NCI-H2029 (cell line): ENCODE measurements at regions not wholly inside any gene's neighbourhood (a gene's known extent, or its start where the extent isn't known, plus 50 kb on each side); places are given as distances from the start of the nearest gene placed in this dataset.

Experiments
- DNase-seq: peaks from one replicate; lab custom pipeline; 2025; lab: John Stamatoyannopoulos, UW

DNA sequence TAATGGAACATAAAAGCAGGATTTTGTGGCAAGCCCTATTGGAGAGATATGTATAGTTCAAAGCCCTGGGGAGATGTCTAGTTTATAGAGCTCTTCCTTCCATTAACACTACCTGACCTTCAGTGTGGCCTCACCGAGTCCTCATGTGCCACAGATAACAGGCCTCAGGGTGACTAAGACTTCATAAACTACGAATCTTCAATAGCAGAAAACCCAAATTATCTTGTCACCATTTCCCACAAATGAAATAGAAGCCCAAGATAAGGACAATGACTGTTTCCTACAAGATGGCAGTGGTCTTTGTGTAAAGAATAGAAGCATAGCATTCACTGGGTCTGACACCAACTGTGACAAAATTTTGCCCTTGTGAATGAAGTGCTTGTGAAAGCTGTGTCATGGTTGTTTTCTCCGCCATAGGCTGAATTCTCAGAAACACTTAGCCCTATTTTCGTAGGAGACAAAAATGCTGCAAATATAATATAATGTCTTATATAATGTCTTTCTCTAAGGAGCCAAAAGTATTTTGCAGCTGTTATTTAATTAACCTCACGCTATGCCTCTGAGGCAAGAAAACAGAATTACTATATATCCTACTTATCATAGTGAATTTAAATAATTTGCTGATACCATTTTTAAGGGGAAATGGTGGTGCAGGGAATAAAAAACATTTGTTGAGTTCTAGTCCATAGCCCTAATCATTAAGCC, 136.7 kb upstream of the CWC22 start:
- DNase-seq, result no peak

DNA sequence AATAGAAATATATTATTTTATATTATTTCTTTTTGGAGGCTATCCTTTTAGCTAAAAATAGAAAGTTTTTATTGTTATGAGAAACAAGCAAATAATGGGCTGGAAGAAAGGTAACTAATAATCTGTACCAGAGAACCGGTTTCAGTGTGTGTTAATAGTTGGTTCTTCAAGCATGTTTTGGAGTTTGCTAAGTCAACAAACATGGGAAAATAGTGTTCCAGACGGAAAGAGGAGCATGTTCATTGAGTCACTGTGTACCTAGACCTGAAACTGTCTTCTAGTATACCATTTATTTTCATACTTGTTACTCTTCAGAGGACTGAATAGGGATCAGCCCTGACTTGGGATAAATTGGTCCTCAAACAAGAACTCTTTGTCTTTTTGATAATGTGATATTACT, 134.5 kb upstream of the CWC22 start:
- no peak for DNase-seq

DNA sequence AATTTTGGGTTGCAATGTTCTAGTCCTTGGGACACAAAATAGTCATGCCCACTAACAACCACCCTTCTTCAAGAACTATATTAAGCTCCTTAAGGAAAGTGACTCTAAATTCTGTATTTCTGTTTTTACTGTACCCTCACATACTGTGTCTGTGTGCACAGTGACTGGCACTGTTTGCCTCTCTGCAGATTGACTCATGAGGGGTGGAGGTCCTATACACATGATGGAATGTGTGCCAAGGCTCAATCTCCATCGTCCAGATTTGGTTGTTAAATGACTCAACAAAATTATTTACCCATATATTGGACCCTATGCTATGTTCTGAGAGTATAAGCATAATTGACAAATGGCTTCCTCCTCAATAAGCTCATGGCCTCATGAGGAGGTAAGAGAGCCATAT, 126.6 kb upstream of the CWC22 start:
- DNase-seq, result no peak

DNA sequence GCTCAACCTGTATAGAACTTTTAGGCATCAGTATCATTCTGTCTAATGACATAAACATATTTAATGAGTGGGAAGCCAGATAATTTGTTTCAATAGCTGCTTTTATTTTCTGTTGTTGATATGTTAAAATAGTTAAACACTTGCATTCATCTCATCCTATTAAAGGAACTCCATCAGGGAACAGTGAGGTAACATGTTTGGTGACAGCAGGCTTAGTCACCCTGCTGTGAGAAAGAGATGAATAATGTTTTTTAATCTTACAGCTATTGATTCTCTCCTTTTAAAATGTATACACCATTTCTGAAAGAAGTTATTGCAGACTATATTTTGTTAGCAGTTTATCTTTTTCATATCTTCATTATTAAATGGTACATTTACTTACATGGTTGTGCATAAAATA, 123.3 kb upstream of the CWC22 start:
- DNase-seq, result no peak

DNA sequence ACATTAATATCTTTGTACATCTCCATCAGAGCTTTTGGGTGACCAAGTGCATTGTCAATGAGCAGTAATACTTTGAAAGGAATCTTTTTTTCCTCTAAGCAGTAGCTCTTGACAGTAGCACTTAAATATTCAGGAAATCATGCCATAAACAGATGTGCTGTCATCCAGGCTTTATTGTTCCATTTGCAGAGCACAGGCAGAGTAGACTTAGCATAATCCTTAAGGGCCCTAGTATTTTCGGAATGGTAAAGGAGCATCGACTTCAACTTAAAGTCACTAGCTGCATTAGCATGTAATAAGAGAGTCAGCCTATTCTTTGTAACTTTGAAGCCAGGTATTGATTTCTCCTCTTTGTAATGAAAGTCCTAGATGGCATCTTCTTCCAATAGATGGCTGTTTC, 121.8 kb upstream of the CWC22 start:
- DNase-seq, result no peak

DNA sequence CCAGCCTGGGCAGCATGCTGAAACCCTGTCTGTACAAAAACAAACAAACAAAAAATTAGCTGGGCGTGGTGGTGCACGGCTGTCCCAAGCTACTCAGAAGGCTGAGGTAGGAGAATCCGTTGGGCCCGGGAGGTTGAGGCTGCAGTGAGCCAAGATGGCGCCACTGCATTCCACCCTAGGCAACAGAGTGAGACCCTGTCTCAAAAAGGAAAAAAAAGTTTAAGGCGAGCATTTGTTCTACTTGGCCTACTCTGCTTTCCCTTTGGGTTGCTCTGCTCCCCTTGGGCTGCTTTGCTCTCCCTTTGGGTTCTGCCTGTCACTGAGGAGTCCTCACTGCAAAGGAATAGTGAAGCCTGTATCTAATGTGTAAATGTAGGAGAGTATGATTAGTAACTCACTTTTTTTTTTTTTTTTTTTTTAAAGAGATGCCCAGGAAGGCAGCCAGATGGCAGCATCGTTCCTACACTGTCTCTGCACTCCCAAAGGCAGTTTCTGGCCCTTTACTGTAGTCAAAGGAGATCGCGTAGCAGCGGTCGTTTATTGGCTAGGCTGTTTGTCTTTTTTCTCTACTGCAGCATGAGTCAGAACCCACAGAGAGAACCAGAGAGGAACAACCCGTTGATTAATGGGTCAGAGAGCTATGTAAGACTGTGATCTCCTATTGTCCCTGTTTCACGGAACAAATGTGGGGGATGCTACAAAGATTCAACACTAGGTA, 118.3 kb upstream of the CWC22 start:
- DNase-seq, result peak; percentile 58

DNA sequence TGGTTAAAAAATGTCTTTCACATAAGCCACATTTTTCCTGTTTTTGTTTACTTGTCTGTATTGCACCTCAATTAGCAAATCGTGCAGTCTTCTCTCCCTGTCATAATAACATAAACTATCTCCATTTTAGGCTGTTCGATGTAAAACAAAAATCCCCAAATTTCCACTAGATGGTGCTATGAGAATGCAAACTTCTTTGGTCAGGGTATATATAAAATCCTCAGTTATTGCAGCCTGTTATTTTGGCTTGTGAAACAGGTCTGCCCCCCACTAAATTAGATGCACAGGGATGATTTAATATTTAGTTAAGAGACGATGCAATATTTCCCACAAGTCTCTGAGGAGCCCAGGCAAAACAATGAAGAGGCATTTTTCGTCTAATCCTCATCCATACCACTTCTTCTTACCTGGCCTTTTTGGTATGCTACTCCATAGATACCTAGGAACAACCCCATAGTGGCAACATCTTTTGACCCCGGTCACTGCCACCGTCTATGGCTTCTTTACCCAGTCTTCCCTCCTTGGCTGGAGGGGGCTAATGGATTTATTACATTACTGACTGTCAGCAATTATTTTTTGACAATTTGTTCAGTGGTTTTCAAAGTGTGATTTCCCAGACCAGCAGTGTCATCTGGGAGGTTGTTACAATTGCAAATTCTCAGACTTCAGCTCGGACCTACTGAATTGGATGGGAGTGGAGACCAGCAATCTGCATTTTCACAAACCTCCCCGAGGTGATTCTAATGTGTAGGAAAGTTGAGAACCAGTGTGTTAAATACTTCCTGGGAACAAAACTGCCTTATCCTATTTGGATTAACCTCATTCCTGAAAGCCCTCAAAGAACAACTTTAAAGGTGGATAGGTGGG, 117.4 kb upstream of the CWC22 start:
- DNase-seq, result peak; percentile 25

DNA sequence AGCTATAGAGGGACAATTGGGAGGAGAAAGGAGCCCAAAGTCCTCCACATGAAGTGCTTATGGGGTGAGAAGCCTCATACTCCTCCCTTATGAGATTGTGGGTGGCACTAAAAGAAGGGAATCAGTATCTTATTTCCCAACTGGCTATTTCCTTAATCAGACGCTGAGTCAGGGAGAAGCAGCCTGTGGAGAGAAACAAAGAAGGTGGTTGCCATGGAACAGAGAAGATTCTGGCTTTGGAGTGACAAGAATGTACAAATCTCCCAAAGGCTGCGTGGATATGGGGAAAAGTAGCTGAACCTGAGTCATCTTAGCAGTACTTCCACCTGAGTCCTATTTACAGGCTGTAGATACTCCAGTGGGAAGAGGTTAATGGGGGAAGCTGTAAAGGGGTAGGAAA, 115.8 kb upstream of the CWC22 start:
- no peak for DNase-seq

DNA sequence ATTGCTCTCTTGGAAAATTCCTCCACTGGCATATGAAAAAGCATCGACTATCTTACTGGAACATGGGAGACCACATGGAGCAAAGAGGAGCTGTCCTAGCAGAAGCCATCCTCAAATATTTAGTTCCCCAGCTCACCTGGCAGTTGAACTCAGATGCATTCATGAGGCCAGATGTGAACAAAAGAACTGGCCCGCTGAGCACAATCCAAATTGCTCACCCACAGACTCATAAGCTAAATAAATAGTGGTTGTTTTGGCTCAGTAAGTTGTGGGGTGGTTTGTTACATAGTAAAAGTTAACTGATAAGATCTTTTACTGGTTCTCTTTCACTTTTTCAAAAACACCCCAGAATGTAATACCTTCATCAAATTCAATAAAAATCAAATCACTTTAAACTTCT, 108.6 kb upstream of the CWC22 start:
- DNase-seq, result no peak

DNA sequence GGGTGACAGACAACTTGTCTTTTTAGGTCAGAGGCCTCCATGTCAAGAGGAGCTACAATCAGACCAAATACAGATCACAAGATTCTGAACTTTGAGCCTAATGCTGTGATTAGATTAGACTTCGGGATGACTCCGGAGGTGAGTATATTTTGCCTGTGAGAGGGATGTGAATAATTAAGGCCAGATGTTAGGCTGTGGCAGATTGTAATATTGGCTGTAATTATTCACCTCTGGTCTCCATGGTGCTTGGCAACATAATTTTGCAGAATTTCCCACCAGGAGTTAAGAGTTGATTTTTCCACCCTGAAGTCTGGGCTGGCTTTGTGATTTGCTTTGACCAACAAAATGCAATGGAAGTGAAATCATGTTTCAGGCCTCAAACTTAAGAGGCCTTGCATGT, 108.2 kb upstream of the CWC22 start:
- no peak for DNase-seq

DNA sequence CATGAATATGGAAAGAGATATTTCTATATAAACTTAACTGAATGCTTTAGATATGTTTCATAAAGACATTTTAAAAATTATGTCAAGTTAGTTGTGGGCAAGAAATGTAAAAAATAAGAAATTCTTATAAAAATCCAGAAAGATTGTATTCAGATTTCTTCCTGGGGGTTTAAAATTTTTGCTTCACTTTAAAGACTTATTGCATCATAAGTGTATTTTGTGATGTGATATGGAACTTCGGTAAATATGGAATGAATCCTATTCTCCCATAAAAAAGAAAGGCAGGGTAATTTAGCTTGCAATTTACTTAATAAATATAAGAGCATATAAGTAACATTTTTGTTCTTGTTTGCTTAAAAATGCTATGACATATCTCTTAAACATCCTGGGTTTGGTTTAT, 104.8 kb upstream of the CWC22 start:
- no peak for DNase-seq

DNA sequence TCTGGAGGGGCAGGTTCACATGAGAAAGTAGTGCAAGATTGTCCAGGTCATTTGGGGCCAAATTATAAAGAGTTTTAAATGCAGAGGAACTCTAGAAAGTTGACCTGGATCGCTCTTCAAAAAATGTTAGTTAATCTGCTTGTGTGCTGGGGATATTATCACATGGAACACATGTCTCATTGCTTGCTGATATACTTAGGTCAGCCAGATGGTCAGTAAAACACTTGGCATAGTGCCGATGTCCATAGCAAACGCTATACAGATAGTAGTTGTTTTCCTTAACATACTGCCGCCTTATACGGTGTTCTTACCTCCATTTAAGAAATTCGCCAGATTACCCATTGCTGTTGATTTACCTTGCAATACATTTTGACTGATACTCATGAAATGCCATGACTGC, 103.4 kb upstream of the CWC22 start:
- no peak for DNase-seq

DNA sequence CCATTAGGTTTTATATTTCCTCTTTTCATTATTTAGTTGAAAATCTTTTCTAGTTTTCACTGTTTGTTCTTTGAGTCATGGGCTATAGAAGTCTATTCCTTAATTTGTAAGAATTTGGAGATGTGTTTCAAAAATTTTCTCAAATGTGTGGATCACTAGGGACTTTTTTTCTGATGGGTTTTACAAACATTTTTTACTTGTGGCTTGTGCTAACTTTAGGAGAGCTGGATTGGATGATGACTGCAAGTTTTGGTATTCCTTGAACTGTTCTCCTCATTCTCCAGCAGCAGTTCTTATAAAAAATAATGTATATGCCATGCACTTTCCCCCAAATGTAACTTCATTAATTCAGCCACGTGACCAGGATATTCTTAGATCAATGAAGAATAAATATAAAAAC, 94.7 kb upstream of the CWC22 start:
- DNase-seq, result no peak

DNA sequence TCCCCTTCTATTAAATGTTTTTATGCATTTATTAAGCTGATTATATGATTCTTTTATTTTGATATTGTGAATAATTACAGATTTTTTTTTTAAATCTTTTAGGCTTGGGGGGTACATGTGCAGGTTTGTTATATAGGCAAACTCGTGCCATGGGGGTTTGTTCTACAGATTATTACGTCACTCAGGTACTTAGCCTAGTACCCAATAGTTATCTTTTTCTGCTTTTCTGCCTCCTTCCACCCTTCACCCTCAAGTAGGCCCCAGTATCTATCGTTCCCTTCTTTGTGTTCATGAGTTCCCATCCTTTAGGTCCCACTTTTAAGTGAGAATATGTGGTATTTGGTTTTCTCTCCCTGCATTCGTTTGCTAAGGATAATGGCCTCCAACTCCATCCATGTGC, 92.2 kb upstream of the CWC22 start:
- DNase-seq, result no peak

DNA sequence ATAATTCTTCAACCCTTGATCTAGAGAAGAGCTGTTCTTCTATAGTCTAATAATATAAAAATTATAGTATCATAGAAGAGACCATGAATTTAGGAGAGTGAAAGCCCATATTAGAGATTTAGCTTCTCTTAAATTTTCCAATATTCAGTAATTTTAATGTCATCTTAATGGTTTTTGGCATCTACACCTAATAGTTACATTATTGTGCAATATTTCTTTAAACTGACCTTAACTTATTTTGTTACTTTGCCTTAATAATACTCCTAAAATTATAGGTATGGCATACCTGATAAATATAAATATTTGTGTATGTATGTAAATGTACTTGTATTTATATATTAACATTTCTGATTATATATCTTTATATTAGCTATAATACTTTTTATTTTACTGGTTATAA, 78.0 kb upstream of the CWC22 start:
- no peak for DNase-seq

DNA sequence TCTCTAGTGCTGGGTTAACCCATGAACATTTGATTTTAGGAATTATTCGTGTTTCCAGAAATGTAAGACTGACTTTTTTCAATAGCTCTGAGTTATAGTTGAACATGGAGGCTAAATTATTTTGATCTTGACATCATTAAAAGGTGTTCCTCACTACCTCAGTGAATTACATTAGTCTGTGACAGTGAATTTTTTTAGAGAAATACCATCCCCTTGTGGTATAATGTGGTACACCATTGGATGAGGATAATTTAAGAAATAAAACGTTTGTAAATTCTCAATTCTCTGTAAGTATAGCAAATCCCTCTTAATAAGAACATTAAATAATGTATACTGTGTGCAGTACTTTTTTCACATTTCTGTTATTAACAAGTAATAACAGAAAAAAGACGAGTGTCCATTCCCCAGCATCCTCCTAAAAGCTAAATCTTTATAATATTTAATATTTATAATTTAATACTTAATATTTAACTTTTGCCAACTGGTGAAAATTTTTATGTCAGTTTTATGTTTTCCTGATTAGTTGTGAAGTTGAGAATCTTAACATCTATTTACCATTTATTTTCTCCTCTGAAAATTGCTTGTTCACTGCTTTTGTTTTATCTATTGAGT, 70.3 kb upstream of the CWC22 start:
- DNase-seq, result no peak

DNA sequence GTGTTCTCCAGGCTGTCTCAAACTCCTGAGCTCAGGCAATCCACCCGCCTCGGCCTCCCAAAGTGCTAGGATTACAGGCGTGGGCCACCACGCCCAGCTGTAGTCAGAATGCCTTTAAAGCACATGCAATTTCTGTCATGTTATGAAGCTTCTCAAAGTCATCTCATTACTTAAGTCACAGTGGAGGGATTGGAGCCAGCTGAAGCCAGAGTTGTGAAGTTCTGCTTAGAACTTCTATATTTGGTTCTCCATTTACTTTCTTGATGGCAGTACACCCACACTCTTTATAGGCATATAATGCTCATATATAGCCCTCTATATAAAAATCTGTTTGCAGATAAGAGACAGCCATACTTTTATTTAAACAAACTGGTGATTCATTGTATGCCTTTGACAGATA, 68.8 kb upstream of the CWC22 start:
- no peak for DNase-seq

DNA sequence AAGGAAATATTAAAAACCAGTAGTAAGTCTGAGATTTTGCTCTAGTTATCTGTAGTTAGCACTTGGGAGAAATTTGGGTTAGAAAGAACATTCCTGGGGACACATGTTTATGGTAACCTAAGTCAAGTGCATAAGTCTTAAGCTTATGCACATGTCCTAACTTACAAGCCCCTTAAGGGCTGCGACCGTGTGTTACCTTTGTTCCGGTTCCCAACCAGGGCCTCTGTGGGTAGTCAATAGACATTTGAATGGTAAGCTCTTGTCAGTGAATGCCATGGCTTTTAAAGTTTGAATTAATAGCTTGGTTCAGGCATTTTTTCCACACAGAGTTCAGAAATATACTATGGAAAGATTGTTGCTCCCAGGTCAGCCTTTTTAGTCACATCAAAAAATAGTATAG, 64.7 kb upstream of the CWC22 start:
- DNase-seq, result no peak

DNA sequence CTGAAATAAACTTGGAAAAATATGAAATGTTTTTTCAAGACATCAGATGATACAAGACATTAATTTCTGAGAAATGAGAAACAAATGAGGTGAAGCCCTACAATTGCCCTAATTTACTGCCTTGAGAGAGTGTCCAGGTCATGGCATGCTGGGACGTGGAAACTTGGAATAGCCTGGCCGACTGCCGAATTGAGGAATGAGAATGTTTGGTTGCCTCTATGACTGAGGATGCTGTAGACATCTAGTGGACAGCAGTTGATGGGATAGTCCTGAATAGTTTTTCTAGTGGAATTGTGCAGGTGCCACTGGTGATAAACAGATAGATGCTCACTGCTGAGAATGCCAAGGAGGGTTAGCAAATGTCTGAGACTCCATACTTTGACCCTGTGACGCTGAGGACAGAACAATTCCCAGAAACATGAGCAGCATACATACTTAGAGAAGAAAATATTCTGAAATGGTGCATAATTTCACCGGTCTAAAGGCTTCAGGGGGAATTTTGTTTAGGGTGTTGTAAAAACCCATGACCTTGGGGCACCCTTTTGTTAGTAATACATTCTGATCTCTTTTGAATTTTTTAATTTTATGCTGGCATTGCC, 56.5 kb upstream of the CWC22 start:
- DNase-seq, result no peak

DNA sequence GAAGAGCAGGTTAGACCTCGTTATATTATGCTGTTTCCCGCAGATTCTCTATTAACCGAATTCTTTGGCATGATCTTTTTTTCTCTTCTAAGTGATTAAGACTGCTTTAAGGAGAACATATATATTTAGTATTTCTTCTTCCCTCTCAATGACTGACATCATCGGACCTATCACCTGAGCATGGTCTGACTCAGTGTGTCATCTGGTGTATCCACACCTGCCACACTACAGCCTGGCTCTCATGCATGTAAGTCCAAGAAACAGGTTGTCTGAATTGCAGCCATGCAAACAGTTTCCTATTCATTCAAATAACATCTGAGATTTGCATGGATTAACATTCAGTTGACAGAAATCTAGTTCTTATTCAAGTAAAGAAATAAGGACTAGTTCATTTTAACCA, 55.1 kb upstream of the CWC22 start:
- no peak for DNase-seq

DNA sequence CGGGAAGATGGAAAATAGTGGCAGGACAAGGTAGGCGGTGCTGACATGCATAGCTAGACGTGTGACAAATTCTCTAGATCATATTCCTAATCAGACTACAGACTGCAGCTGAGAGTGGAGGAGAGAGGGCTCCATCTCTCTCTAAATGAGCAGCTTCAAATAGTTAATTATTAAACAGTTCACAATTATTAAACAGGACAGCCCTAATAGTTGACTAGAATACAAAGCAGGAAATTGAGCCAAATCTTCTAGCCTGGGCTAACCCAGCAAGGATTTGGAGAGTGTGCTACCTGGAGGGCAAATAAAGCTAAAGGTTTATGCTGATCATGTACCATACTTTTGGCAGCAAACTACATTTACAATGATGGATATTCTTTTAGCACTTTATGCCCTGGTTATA, 54.4 kb upstream of the CWC22 start:
- no peak for DNase-seq

DNA sequence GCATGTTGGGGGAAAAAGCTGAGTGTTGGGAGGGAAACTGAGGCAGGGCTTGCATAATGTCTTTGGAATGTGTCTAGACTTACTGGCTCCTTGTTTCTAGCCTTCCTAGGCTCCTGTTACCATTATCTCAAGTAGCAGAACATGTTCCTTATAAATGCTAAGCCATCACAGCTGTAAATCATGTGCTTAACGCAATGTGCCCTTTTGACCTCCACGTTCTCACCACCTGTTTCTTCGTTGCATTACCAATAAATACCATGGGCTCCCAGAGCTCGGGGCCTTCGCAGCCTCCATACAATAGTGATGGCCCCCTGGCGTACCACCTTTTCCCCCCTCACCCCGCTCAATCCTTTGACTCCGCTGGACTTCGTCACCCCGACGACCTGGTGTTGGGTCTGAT, 54.0 kb upstream of the CWC22 start:
- DNase-seq, result no peak
